ENCODE measurements at regions not wholly inside any gene's neighbourhood (a gene's known extent, or its start where the extent isn't known, plus 50 kb on each side); places are given as distances from the start of the nearest gene placed in this dataset.
"Not testable (repeated sequence)": the region's sequence is repeated elsewhere in the genome, so short reads cannot be mapped to it uniquely, and the experiment has no call there.

- DNase-seq (ENCODE audit: low read depth in 3 of 3, low spot score in 2 of 3) = no peak
Observed at GRCh38 chr5:62795926-62796325, 217.3 kb downstream of the LRRC70 start.

- no peak for DNase-seq (ENCODE audit: low read depth in 3 of 3, low spot score in 2 of 3)
Observed at GRCh38 chr5:62794456-62794855, 215.8 kb downstream of the LRRC70 start.

- DNase-seq (ENCODE audit: low read depth in 3 of 3, low spot score in 2 of 3) = no peak
Observed at GRCh38 chr5:62791059-62791458, 212.4 kb downstream of the LRRC70 start.

- no peak for DNase-seq (ENCODE audit: low read depth in 3 of 3, low spot score in 2 of 3)
Observed at GRCh38 chr5:62790348-62790747, 211.7 kb downstream of the LRRC70 start.

- DNase-seq (ENCODE audit: low read depth in 3 of 3, low spot score in 2 of 3) = no peak
Observed at GRCh38 chr5:62786099-62786498, 207.5 kb downstream of the LRRC70 start.

- no peak for DNase-seq (ENCODE audit: low read depth in 3 of 3, low spot score in 2 of 3)
Observed at GRCh38 chr5:62785588-62785987, 207.0 kb downstream of the LRRC70 start.

- DNase-seq (ENCODE audit: low read depth in 3 of 3, low spot score in 2 of 3) = no peak
Observed at GRCh38 chr5:62783374-62784057, 204.9 kb downstream of the LRRC70 start.

GRCh38 chr5:62780888-62781287, 202.3 kb downstream of the LRRC70 start:
- DNase-seq (ENCODE audit: low read depth in 3 of 3, low spot score in 2 of 3) = no peak

- DNase-seq (ENCODE audit: low read depth in 3 of 3, low spot score in 2 of 3) = no peak
Observed at GRCh38 chr5:62780230-62780629, 201.6 kb downstream of the LRRC70 start.

GRCh38 chr5:62779010-62779422, 200.4 kb downstream of the LRRC70 start:
- peak; percentile 20 to 49 (median 44) for DNase-seq (ENCODE audit: low read depth in 3 of 3, low spot score in 2 of 3)

GRCh38 chr5:62778316-62779009, 199.8 kb downstream of the LRRC70 start:
- DNase-seq (ENCODE audit: low read depth in 3 of 3, low spot score in 2 of 3) = no peak

- not testable (repeated sequence) for DNase-seq (ENCODE audit: low read depth in 3 of 3, low spot score in 2 of 3)
Observed at GRCh38 chr5:62777081-62777480, 198.5 kb downstream of the LRRC70 start.

- not testable (repeated sequence) for DNase-seq (ENCODE audit: low read depth in 3 of 3, low spot score in 2 of 3)
Observed at GRCh38 chr5:62776592-62776991, 198.0 kb downstream of the LRRC70 start.

- DNase-seq (ENCODE audit: low read depth in 3 of 3, low spot score in 2 of 3) = no peak
Observed at GRCh38 chr5:62773460-62773859, 194.8 kb downstream of the LRRC70 start.

GRCh38 chr5:62771341-62771740, 192.7 kb downstream of the LRRC70 start:
- DNase-seq (ENCODE audit: low read depth in 3 of 3, low spot score in 2 of 3) = peak; percentile 25 to 30 (median 29)

GRCh38 chr5:62767650-62768049, 189.0 kb downstream of the LRRC70 start:
- DNase-seq (ENCODE audit: low read depth in 3 of 3, low spot score in 2 of 3) = no peak

GRCh38 chr5:62767077-62767476, 188.5 kb downstream of the LRRC70 start:
- DNase-seq (ENCODE audit: low read depth in 3 of 3, low spot score in 2 of 3) = no peak

- DNase-seq (ENCODE audit: low read depth in 3 of 3, low spot score in 2 of 3) = no peak
Observed at GRCh38 chr5:62762503-62762902, 183.9 kb downstream of the LRRC70 start.

- not testable (repeated sequence) for DNase-seq (ENCODE audit: low read depth in 3 of 3, low spot score in 2 of 3)
Observed at GRCh38 chr5:62757686-62758085, 179.1 kb downstream of the LRRC70 start.

- DNase-seq (ENCODE audit: low read depth in 3 of 3, low spot score in 2 of 3) = not testable (repeated sequence)
Observed at GRCh38 chr5:62752998-62753367, 174.4 kb downstream of the LRRC70 start.

GRCh38 chr5:62752056-62752997, 173.7 kb downstream of the LRRC70 start:
- DNase-seq (ENCODE audit: low read depth in 3 of 3, low spot score in 2 of 3) = not testable (repeated sequence)

Measured in right renal cortex interstitium (tissue), 3 donors.